ENCODE measurements at regions not wholly inside any gene's neighbourhood (a gene's known extent, or its start where the extent isn't known, plus 50 kb on each side); places are given as distances from the start of the nearest gene placed in this dataset.
"Not testable (repeated sequence)": the region's sequence is repeated elsewhere in the genome, so short reads cannot be mapped to it uniquely, and the experiment has no call there.

- not testable (repeated sequence) for TF ChIP-seq PRDM10 (IDR thresholded peaks at IDR 0.05; ENCODE audit: partially characterized antibody); POLR2A (conservative IDR thresholded peaks at IDR 0.05); NCOA1 (IDR thresholded peaks at IDR 0.05; ENCODE audit: low read depth); RNF219 (CRISPR knock-in tag; IDR thresholded peaks at IDR 0.05); MAX (CRISPR knock-in tag; IDR thresholded peaks at IDR 0.05); CTCF (IDR thresholded peaks at IDR 0.05 in 2 of 3, conservative IDR thresholded peaks at IDR 0.05 in 1 of 3; ENCODE audit: insufficient read depth in 2 of 3, low read depth in 1 of 3, low read length in 3 of 3); NR1H2 (CRISPR knock-in tag; IDR thresholded peaks at IDR 0.05); TRIM25 (IDR thresholded peaks at IDR 0.05; ENCODE audit: borderline replicate concordance)
Observed at GRCh38 chr1:120288167-120288566, 111.8 kb upstream of the SEC22B start.

All from K562 (cell line).